Nephron (organoid): ENCODE measurements at regions not wholly inside any gene's neighbourhood (a gene's known extent, or its start where the extent isn't known, plus 50 kb on each side); places are given as distances from the start of the nearest gene placed in this dataset.

Source experiments
- H3K27ac Mint-ChIP-seq, 3 experiments: 2 replicates each; pipeline ENCODE4 v1.8.0; 2020; ENCODE audit warnings: mixed read lengths in 3 of 3, mild to moderate bottlenecking in 2 of 3, moderate library complexity in 1 of 3
- H3K27me3 Mint-ChIP-seq: 2 replicates; pipeline ENCODE4 v1.8.0; 2021; ENCODE audit warnings: low read depth, mild to moderate bottlenecking, moderate library complexity, mixed read lengths
- H3K36me3 Mint-ChIP-seq: 2 replicates; pipeline ENCODE4 v1.8.0; 2020; ENCODE audit warnings: low read depth, mixed read lengths
- H3K4me1 Mint-ChIP-seq: 2 replicates; pipeline ENCODE4 v1.8.0; 2020; ENCODE audit warnings: mixed read lengths
- H3K4me3 Mint-ChIP-seq, 3 experiments: 2 replicates each; pipeline ENCODE4 v1.8.0; 2020; ENCODE audit warnings: mild to moderate bottlenecking in 3 of 3, mixed read lengths in 3 of 3, moderate library complexity in 2 of 3
- H3K9me3 Mint-ChIP-seq: 2 replicates; pipeline ENCODE4 v1.8.0; 2020; ENCODE audit warnings: mixed read lengths
- CTCF ChIP-seq, 3 experiments: fragments of 200-600 bp; sonication (generic); IDR thresholded peaks; one replicate each; pipeline ENCODE4 v1.5.0; 2021; ENCODE audit warnings: antibody characterized with exemption in 3 of 3; ENCODE audit not compliant: unreplicated experiment in 3 of 3

- TF ChIP-seq CTCF (IDR thresholded peaks at IDR 0.05; ENCODE audit: unreplicated experiment in 3 of 3) = no peak
- Mint-ChIP-seq H3K27me3 (peaks cover 21% of the 10 kb centered on the region), H3K27ac (no peak overlapping the region), H3K4me3 (peak overlapping the region in 1 of 3 experiments; percentile 23), H3K36me3 (no peaks in the 10 kb centered on the region), H3K4me1 (peaks cover 4% of the 10 kb centered on the region), H3K9me3 (peaks cover 15% of the 10 kb centered on the region)
These were observed 1157.4 kb upstream of the AUTS2 start for GRCh38 chr7:68440866-68441265.

- TF ChIP-seq CTCF (IDR thresholded peaks at IDR 0.05; ENCODE audit: unreplicated experiment in 3 of 3) = no peak
- Mint-ChIP-seq H3K9me3 (peaks cover 15% of the 10 kb centered on the region), H3K36me3 (no peaks in the 10 kb centered on the region), H3K27ac (no peak overlapping the region), H3K4me1 (peaks cover 4% of the 10 kb centered on the region), H3K27me3 (peaks cover 14% of the 10 kb centered on the region), H3K4me3 (no peak overlapping the region)
These were observed 1156.6 kb upstream of the AUTS2 start for GRCh38 chr7:68441645-68442044.

- Mint-ChIP-seq H3K27me3 (peaks cover 7% of the 10 kb centered on the region), H3K4me1 (peaks cover 4% of the 10 kb centered on the region), H3K4me3 (no peak overlapping the region), H3K9me3 (peaks cover 15% of the 10 kb centered on the region), H3K27ac (no peak overlapping the region), H3K36me3 (no peaks in the 10 kb centered on the region)
- TF ChIP-seq CTCF (IDR thresholded peaks at IDR 0.05; ENCODE audit: unreplicated experiment in 3 of 3) = no peak
These were observed 1155.2 kb upstream of the AUTS2 start for GRCh38 chr7:68442931-68443631.

GRCh38 chr7:68444042-68444441 lies 1154.2 kb upstream of the AUTS2 start:
- TF ChIP-seq CTCF (IDR thresholded peaks at IDR 0.05; ENCODE audit: unreplicated experiment in 3 of 3) = no peak

GRCh38 chr7:68444956-68445355 lies 1153.3 kb upstream of the AUTS2 start:
- peaks cover 18% of the 10 kb centered on the region for H3K27me3 Mint-ChIP-seq
- peaks cover 15% of the 10 kb centered on the region for H3K9me3 Mint-ChIP-seq
- no peak overlapping the region for H3K4me3 Mint-ChIP-seq
- no peak overlapping the region for H3K27ac Mint-ChIP-seq
- TF ChIP-seq CTCF (IDR thresholded peaks at IDR 0.05; ENCODE audit: unreplicated experiment in 3 of 3) = no peak
- H3K36me3 Mint-ChIP-seq = no peaks in the 10 kb centered on the region
- H3K4me1 Mint-ChIP-seq = peaks cover 4% of the 10 kb centered on the region

More at GRCh38 chr7:68444042-68444441, 1154.2 kb upstream of the AUTS2 start:
- no peak overlapping the region for H3K27ac Mint-ChIP-seq
- peaks cover 12% of the 10 kb centered on the region for H3K27me3 Mint-ChIP-seq
- H3K4me1 Mint-ChIP-seq = peaks cover 4% of the 10 kb centered on the region
- no peak overlapping the region for H3K4me3 Mint-ChIP-seq
- H3K9me3 Mint-ChIP-seq = peaks cover 15% of the 10 kb centered on the region
- no peaks in the 10 kb centered on the region for H3K36me3 Mint-ChIP-seq

- no peaks in the 10 kb centered on the region for H3K36me3 Mint-ChIP-seq
- TF ChIP-seq CTCF (IDR thresholded peaks at IDR 0.05; ENCODE audit: unreplicated experiment in 3 of 3) = no peak
- H3K27me3 Mint-ChIP-seq = peaks cover 18% of the 10 kb centered on the region
- H3K9me3 Mint-ChIP-seq = peaks cover 15% of the 10 kb centered on the region
- H3K4me3 Mint-ChIP-seq = no peak overlapping the region
- H3K27ac Mint-ChIP-seq = no peak overlapping the region
- H3K4me1 Mint-ChIP-seq = peaks cover 4% of the 10 kb centered on the region
These were observed 1152.1 kb upstream of the AUTS2 start for GRCh38 chr7:68446183-68446582.
